ENCODE measurements at regions not wholly inside any gene's neighbourhood (a gene's known extent, or its start where the extent isn't known, plus 50 kb on each side); places are given as distances from the start of the nearest gene placed in this dataset.
A peak's percentile ranks its signal among the peaks of the same experiment; 100 is the strongest.

DNA sequence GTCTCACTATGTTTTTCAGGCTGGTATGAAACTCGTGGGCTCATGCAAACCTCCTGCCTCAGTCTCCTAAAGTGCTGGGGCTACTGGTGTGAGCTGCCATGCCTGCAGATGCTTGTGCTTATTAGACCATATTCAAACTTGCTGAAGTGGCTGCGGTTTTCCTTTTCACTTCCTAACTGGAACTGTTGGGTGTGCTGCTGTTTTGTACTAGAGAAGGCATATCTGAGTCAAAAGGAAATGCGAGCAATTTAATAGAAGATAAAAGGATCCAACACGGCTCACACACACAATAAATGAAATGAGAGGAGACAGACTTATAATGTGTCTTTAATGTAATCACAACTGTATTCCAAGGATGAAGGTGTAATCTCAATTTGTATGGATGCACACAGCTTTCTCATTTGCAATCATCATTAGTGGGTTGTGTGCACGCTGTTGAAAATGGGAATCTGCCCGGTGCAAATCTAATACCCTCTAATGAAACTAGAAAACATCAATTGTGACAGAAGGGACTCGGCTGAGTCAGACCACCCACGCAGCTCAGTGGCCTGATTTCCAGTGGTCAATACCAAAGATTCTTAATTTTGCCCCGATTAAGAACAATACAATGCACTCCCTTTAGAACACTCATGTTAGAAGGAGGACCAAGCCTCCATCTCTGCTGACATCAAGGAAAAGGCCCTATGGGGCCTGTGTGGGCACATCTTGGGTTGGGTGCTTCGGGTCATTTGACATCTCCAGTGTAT, 532.7 kb downstream of the TDRD15 start:
- H3K9ac ChIP-seq (ENCODE audit: low read depth, low read length): peak overlapping the region; percentile 0; the same call in 1 of the 2 replicates
- H2BK20ac ChIP-seq (ENCODE audit: low read depth, low read length): peak overlapping the region; percentile 93
- peak overlapping the region; percentile 88 for H2BK120ac ChIP-seq (ENCODE audit: low read depth, low read length)
- H3K14ac ChIP-seq (replicated peaks; ENCODE audit: low read depth, low read length): peak overlapping the region; percentile 27; the same call in 1 of the 2 replicates
- no peak overlapping the region for H3K4me2 ChIP-seq (ENCODE audit: low read depth, low read length)
- no peaks in the 10 kb centered on the region for H3K36me3 ChIP-seq (ENCODE audit: control insufficient read depth, insufficient read depth, low read length)
- H3K9me3 ChIP-seq (ENCODE audit: control insufficient read depth, insufficient read depth, low read length): no peaks in the 10 kb centered on the region; the same call in 1 of the 2 replicates
- H2AK9ac ChIP-seq (replicated peaks; ENCODE audit: low read depth, low read length, poor library complexity): no peak overlapping the region
- peak overlapping the region; percentile 15; the same call in 1 of the 3 replicates for H2BK15ac ChIP-seq (ENCODE audit: low read depth, low read length)
- peak overlapping the region; percentile 85; the same call in 1 of the 2 replicates for H3K27ac ChIP-seq (ENCODE audit: insufficient read depth, low read length)
- no peaks in the 10 kb centered on the region for H4K20me1 ChIP-seq (ENCODE audit: insufficient read depth, low read length)
- POLR2A ChIA-PET (ENCODE audit: unreplicated experiment): interaction anchor here (0.8 kb wide), 1 partner anchor 13 kb away, joined by 3 read pairs; no protein-coding TSS in a partner anchor
- TF ChIP-seq POLR2A (IDR thresholded peaks at IDR 0.05; ENCODE audit: low read depth, low read length) (no peak), FOS (IDR thresholded peaks at IDR 0.05; ENCODE audit: low read depth, low read length) (no peak), NFE2L2 (IDR thresholded peaks at IDR 0.05; ENCODE audit: low read depth, low read length) (no peak), CHD1 (IDR thresholded peaks at IDR 0.05; ENCODE audit: low read depth, low read length) (no peak), MAFK (IDR thresholded peaks at IDR 0.05; ENCODE audit: low read depth, low read length) (no peak)
- TF ChIP-seq, protein P1, sequence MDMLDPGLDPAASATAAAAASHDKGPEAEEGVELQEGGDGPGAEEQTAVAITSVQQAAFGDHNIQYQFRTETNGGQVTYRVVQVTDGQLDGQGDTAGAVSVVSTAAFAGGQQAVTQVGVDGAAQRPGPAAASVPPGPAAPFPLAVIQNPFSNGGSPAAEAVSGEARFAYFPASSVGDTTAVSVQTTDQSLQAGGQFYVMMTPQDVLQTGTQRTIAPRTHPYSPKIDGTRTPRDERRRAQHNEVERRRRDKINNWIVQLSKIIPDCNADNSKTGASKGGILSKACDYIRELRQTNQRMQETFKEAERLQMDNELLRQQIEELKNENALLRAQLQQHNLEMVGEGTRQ (IDR thresholded peaks at IDR 0.05; ENCODE audit: low read depth, low read length): no peak
- TF ChIP-seq, protein P2, sequence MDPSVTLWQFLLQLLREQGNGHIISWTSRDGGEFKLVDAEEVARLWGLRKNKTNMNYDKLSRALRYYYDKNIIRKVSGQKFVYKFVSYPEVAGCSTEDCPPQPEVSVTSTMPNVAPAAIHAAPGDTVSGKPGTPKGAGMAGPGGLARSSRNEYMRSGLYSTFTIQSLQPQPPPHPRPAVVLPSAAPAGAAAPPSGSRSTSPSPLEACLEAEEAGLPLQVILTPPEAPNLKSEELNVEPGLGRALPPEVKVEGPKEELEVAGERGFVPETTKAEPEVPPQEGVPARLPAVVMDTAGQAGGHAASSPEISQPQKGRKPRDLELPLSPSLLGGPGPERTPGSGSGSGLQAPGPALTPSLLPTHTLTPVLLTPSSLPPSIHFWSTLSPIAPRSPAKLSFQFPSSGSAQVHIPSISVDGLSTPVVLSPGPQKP (IDR thresholded peaks at IDR 0.05; ENCODE audit: borderline replicate concordance, low read depth, low read length): no peak
- DNase-seq: peak; percentile 17
- peak overlapping the region; percentile 79; the same call in 1 of the 2 replicates for H3K23ac ChIP-seq (ENCODE audit: low read depth, low read length)
- peak overlapping the region; percentile 85 for H3K4ac ChIP-seq (ENCODE audit: low read depth, low read length)
- peaks cover 23% of the 10 kb centered on the region for H3K4me1 ChIP-seq (ENCODE audit: control insufficient read depth, insufficient read depth, low read length)
- peak overlapping the region; percentile 7 for H2AFZ ChIP-seq (replicated peaks; ENCODE audit: low read length, poor library complexity)
- H4K5ac ChIP-seq (ENCODE audit: low read depth, low read length): peak overlapping the region; percentile 93
- 28% methylated on average over 2 of the region's 10 CpGs; no CpG with 5 or more reads in 1 of the 2 experiments for WGBS, 2 experiments (ENCODE audit: extremely low coverage in 2 of 2, insufficient read length in 1 of 2)
- H3K18ac ChIP-seq (ENCODE audit: low read depth, low read length): peak overlapping the region; percentile 97
- no peaks in the 10 kb centered on the region for H3K27me3 ChIP-seq (ENCODE audit: control insufficient read depth, insufficient read depth, low read length)
- no TSS peak for BruUV-seq (replicated peaks)
- no peaks in the 10 kb centered on the region for H3K79me1 ChIP-seq (ENCODE audit: low read depth in 1 of 2, low read length in 2 of 2)
- peak overlapping the region; percentile 92 for H4K91ac ChIP-seq (ENCODE audit: insufficient read depth, low read depth, low read length)
- dilution Hi-C loops (cut with HindIII; ENCODE audit: low sequenced_read_pairs, unreplicated experiment): no loop called here
- no peak overlapping the region for H3K4me3 ChIP-seq (ENCODE audit: insufficient read depth, low read depth, low read length)
- H2BK5ac ChIP-seq (ENCODE audit: low read depth, low read length, poor library complexity, severe bottlenecking): peak overlapping the region; percentile 96
- 0 out of 2 replicates have a peak overlapping the region, but pooled peaks have one; percentile 17 for H3K56ac ChIP-seq (ENCODE audit: extremely low read depth, insufficient read depth, low read length)
- ATAC-seq (ENCODE audit: low read depth): no peak
- peak overlapping the region; percentile 66 to 79; a peak in 3 of 4 replicates for H4K8ac ChIP-seq (ENCODE audit: low read depth in 2 of 2, low read length in 2 of 2)
- H3K9me1 ChIP-seq (ENCODE audit: insufficient read depth, low read length): 0 out of 2 replicates have a peak, but pooled peaks cover 4% of the 10 kb centered on the region
- H2AK5ac ChIP-seq (ENCODE audit: low read depth, low read length): peak overlapping the region; percentile 12; the same call in 1 of the 2 replicates
- intact Hi-C loops (cut with micrococcal nuclease): loop anchor here (10.0 kb wide), 1 partner anchor 178 kb away; no protein-coding TSS in a partner anchor
- CTCF ChIA-PET: interaction anchor here (0.6 kb wide), 1 partner anchor 363 kb away, joined by 4 read pairs; no protein-coding TSS in a partner anchor
- in situ Hi-C loops (cut with MboI; ENCODE audit: low sequenced_read_pairs): no loop called here

Data from IMR-90 (cell line).